ENCODE measurements at regions not wholly inside any gene's neighbourhood (a gene's known extent, or its start where the extent isn't known, plus 50 kb on each side); places are given as distances from the start of the nearest gene placed in this dataset.

DNA sequence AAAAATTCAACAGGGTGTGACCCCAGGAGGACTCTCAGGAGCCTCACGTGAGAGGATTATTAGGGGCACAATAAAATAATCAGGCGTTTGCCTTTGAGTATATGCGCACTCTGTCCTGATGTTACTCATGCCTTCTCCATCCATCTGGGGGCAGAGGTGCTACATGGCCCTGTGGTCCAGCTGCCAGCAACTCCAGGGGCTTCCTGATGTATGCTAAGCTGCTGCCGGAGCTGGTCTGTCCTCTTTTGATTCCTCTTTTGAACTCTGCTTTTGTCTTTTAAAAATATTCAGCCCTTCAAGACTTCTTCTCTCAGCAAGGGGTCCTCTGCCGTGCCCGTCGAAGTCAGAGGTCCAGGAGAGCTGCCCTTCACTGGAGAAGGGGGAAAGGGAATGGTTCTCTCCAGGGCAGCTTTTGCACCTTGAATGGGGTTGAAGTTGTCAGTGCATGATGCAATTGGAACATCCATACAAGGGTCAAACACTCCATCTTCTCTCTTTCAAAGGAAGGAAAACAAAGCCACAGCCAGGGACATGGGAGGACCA is 431.4 kb downstream of the SHISA9 start:
- Histone ChIP-seq H3K79me2 (ENCODE audit: insufficient read depth, low read length) (no peaks in the 10 kb centered on the region), H3K9me3 (ENCODE audit: low read length) (no peaks in the 10 kb centered on the region), H3K36me3 (replicated peaks in 1 of 2; ENCODE audit: control insufficient read depth in 1 of 2, insufficient read depth in 2 of 2, low read length in 2 of 2) (no peaks in the 10 kb centered on the region), H3K27me3 (ENCODE audit: control insufficient read depth in 1 of 2, insufficient read depth in 2 of 2, low read length in 2 of 2) (no peaks in the 10 kb centered on the region; a peak in 2 of 5 replicates), H3K9ac (ENCODE audit: insufficient read depth, low read depth, low read length) (no peak overlapping the region), H3K4me1 (ENCODE audit: insufficient read depth, low read length) (no peaks in the 10 kb centered on the region), H2AFZ (ENCODE audit: low read length) (no peak overlapping the region), H4K20me1 (ENCODE audit: insufficient read depth, low read length) (no peaks in the 10 kb centered on the region), H3K27ac (ENCODE audit: extremely low read length, insufficient read depth, low read length) (no peak overlapping the region), H3K4me2 (ENCODE audit: low read depth, low read length) (no peak overlapping the region), H3K4me3 (replicated peaks in 1 of 3; ENCODE audit: insufficient read depth in 1 of 3, low read depth in 2 of 3, low read length in 3 of 3) (no peak overlapping the region)
- WGBS (ENCODE audit: low lambda C conversion rate), result 51% methylated on average over 7 of the region's 7 CpGs
- CTCF ChIA-PET (ENCODE audit: low intra/inter-chr PET ratio, low total read pairs), result no interaction called here
- in situ Hi-C loops (cut with HindIII; ENCODE audit: extremely low pct_ligation_motif_present, low pct_unique_long_range_greater_than_20kb), result no loop called here
- TF ChIP-seq NFIB (CRISPR knock-in tag; IDR thresholded peaks at IDR 0.05; ENCODE audit: borderline replicate concordance), result no peak
- TF ChIP-seq ZNF644 (CRISPR knock-in tag; IDR thresholded peaks at IDR 0.05; ENCODE audit: low read depth), result no peak
- TF ChIP-seq BHLHE40 (IDR thresholded peaks at IDR 0.05; ENCODE audit: low read length), result no peak
- no peak for TF ChIP-seq RCOR2 (CRISPR knock-in tag; IDR thresholded peaks at IDR 0.05)
- TF ChIP-seq ZNF382 (CRISPR knock-in tag; IDR thresholded peaks at IDR 0.05; ENCODE audit: borderline replicate concordance), result no peak
- TF ChIP-seq EP300 (IDR thresholded peaks at IDR 0.05; ENCODE audit: low read depth in 2 of 2, low read length in 2 of 2), result no peak
- TF ChIP-seq EP300 (CRISPR knock-in tag; IDR thresholded peaks at IDR 0.05; ENCODE audit: borderline replicate concordance), result no peak
- no peak for TF ChIP-seq ZNF724P (CRISPR knock-in tag; IDR thresholded peaks at IDR 0.05; ENCODE audit: borderline replicate concordance)
- intact Hi-C loops (cut with micrococcal nuclease; ENCODE audit: unreplicated experiment), result no loop called here
- BruUV-seq (replicated peaks), result no TSS peak
- FAIRE-seq (no peak), DNase-seq (ENCODE audit: low spot score) (no peak), ATAC-seq (no peak)
- POLR2A ChIA-PET, result no interaction called here

DNA sequence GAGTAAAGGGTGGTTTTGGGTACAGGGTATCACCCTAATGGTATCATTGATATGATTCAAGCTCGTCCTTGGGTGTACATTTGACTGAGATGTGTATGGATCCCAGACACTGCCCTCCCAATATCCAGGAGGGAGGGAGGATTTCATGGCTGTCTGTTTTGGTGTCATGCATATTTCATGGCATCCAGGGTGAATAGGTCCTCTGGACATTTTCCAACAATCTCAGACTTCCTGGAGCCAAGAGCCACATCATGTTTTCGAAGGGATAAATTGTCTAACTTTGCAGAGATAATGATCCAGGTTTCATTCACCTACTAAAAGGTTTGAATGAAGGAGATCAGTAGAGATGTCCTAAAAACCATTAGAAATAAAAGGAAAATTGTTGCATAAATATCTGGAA is 431.9 kb downstream of the SHISA9 start:
- H3K36me3 ChIP-seq (replicated peaks in 1 of 2; ENCODE audit: control insufficient read depth in 1 of 2, insufficient read depth in 2 of 2, low read length in 2 of 2), result no peaks in the 10 kb centered on the region
- DNase-seq (ENCODE audit: low spot score) (no peak), FAIRE-seq (no peak), ATAC-seq (no peak)
- H3K27ac ChIP-seq (ENCODE audit: extremely low read length, insufficient read depth, low read length), result no peak overlapping the region
- ChIA-PET POLR2A (no interaction called here), CTCF (ENCODE audit: low intra/inter-chr PET ratio, low total read pairs) (no interaction called here)
- H4K20me1 ChIP-seq (ENCODE audit: insufficient read depth, low read length), result no peaks in the 10 kb centered on the region
- in situ Hi-C loops (cut with HindIII; ENCODE audit: extremely low pct_ligation_motif_present, low pct_unique_long_range_greater_than_20kb), result no loop called here
- no peaks in the 10 kb centered on the region; a peak in 2 of 5 replicates for H3K27me3 ChIP-seq (ENCODE audit: control insufficient read depth in 1 of 2, insufficient read depth in 2 of 2, low read length in 2 of 2)
- no peak overlapping the region for H3K4me3 ChIP-seq (replicated peaks in 1 of 3; ENCODE audit: insufficient read depth in 1 of 3, low read depth in 2 of 3, low read length in 3 of 3)
- intact Hi-C loops (cut with micrococcal nuclease; ENCODE audit: unreplicated experiment), result no loop called here
- no peaks in the 10 kb centered on the region for H3K4me1 ChIP-seq (ENCODE audit: insufficient read depth, low read length)
- 5% methylated on average over 2 of the region's 2 CpGs for WGBS (ENCODE audit: low lambda C conversion rate)
- no peak overlapping the region for H2AFZ ChIP-seq (ENCODE audit: low read length)
- H3K9me3 ChIP-seq (ENCODE audit: low read length), result no peaks in the 10 kb centered on the region
- no peak overlapping the region for H3K4me2 ChIP-seq (ENCODE audit: low read depth, low read length)
- no TSS peak for BruUV-seq (replicated peaks)
- no peaks in the 10 kb centered on the region for H3K79me2 ChIP-seq (ENCODE audit: insufficient read depth, low read length)
- no peak overlapping the region for H3K9ac ChIP-seq (ENCODE audit: insufficient read depth, low read depth, low read length)
- TF ChIP-seq KDM6A (CRISPR knock-in tag; IDR thresholded peaks at IDR 0.05; ENCODE audit: low read depth), result no peak
- TF ChIP-seq, protein P1, sequence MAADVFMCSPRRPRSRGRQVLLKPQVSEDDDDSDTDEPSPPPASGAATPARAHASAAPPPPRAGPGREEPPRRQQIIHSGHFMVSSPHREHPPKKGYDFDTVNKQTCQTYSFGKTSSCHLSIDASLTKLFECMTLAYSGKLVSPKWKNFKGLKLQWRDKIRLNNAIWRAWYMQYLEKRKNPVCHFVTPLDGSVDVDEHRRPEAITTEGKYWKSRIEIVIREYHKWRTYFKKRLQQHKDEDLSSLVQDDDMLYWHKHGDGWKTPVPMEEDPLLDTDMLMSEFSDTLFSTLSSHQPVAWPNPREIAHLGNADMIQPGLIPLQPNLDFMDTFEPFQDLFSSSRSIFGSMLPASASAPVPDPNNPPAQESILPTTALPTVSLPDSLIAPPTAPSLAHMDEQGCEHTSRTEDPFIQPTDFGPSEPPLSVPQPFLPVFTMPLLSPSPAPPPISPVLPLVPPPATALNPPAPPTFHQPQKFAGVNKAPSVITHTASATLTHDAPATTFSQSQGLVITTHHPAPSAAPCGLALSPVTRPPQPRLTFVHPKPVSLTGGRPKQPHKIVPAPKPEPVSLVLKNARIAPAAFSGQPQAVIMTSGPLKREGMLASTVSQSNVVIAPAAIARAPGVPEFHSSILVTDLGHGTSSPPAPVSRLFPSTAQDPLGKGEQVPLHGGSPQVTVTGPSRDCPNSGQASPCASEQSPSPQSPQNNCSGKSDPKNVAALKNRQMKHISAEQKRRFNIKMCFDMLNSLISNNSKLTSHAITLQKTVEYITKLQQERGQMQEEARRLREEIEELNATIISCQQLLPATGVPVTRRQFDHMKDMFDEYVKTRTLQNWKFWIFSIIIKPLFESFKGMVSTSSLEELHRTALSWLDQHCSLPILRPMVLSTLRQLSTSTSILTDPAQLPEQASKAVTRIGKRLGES (CRISPR knock-in tag; IDR thresholded peaks at IDR 0.05; ENCODE audit: borderline replicate concordance), result no peak
- TF ChIP-seq ZNF672 (CRISPR knock-in tag; IDR thresholded peaks at IDR 0.05), result no peak
- TF ChIP-seq NFYC (CRISPR knock-in tag; IDR thresholded peaks at IDR 0.05), result no peak
- TF ChIP-seq, protein P2, sequence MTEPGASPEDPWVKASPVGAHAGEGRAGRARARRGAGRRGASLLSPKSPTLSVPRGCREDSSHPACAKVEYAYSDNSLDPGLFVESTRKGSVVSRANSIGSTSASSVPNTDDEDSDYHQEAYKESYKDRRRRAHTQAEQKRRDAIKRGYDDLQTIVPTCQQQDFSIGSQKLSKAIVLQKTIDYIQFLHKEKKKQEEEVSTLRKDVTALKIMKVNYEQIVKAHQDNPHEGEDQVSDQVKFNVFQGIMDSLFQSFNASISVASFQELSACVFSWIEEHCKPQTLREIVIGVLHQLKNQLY (CRISPR knock-in tag; IDR thresholded peaks at IDR 0.05), result no peak
- TF ChIP-seq ZMYM4 (CRISPR knock-in tag; IDR thresholded peaks at IDR 0.05), result no peak
- no peak for TF ChIP-seq RFXANK (CRISPR knock-in tag; IDR thresholded peaks at IDR 0.05)
- no peak for TF ChIP-seq TP53 (CRISPR knock-in tag; conservative IDR thresholded peaks at IDR 0.05)
- TF ChIP-seq POLR2AphosphoS5 (IDR thresholded peaks at IDR 0.05; ENCODE audit: low read depth, low read length), result no peak
- no peak for TF ChIP-seq YY1 (IDR thresholded peaks at IDR 0.05; ENCODE audit: insufficient read depth, insufficient replicate concordance, low read depth, low read length)
- TF ChIP-seq ZNF441 (CRISPR knock-in tag; IDR thresholded peaks at IDR 0.05; ENCODE audit: borderline replicate concordance), result no peak
- no peak for TF ChIP-seq BCL6 (CRISPR knock-in tag; IDR thresholded peaks at IDR 0.05)
